ENCODE measurements at regions not wholly inside any gene's neighbourhood (a gene's known extent, or its start where the extent isn't known, plus 50 kb on each side); places are given as distances from the start of the nearest gene placed in this dataset.
"Not testable (repeated sequence)": the region's sequence is repeated elsewhere in the genome, so short reads cannot be mapped to it uniquely, and the experiment has no call there.

DNA sequence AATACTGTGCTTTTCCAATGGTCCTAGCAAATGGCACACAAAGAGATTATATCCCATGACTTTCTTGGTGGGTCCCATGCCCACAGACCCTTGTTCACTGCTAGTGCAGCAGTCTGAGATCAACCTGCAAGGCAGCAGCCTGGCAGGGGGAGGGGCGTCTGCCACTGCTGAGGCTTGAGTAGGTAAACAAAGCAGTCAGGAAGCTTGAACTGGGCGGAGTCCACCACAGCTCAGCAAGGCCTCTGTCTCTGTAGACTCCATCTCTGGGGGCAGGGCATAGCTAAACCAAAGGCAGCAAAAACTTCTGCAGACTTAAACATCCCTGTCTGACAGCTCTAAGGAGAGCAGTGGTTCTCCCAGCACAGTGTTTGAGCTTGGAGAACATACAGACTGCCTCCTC is 82.9 kb downstream of the ZNF737 start:
- DNase-seq (ENCODE audit: low spot score) = no peak

DNA sequence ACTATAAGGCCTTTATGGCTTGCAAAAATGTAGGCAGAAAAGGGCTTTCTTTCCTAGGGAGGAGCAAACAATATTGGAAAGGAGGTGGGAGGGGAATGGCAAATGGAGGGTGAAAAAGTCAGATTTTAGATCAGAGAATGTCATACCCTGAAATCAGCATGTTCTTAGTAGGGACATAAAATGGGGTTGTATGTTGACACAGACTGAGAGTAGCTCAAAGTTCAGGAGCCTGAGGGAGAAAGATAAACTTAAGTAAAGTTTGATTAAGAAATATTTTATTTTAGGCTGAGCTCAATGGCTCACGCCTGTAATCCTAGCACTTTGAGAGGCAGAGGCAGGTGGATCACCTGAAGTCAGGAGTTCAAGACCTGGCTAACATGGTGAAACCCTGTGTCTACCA is 83.8 kb downstream of the ZNF737 start:
- no peak for DNase-seq (ENCODE audit: low spot score)

DNA sequence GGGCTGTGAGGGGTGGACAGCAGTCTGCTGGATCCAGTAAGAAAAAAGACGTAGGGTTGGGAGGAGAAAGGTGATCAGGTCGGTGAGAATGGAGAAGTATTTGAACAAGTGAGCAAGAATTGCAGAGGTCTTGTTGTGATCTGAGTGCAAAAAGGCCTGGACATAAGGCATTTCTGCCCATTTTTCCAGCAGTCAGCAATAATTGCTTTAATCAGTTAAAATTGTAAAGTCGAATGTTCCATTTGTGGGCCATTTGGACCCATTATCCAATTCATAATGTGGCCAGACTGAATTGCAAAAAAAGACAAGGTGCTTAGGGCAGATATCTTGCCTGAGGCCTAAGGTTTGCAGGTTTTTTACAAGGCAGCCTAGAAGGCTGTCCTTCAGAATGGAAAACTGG is 86.1 kb downstream of the ZNF737 start:
- no peak for DNase-seq (ENCODE audit: low spot score)

DNA sequence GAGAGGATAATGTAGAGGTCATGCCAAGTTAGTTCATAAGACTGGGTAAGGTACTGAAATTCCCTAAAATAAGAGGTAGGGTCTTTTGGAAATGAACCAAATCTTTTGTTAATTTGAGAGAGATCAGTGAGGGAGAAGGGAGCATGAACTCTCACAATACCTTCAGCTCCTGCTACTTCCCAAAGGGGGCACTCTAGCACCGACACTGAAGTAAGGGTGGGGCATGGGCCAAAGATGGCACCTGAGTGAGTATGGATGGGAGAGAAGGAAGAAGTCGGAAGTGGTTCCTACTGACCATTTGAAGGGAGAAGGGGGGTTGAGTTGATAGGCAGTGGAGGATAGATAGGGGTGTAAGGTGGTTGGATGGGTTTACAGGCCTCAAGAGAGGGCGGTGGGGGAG is 86.6 kb downstream of the ZNF737 start:
- DNase-seq (ENCODE audit: low spot score) = no peak

DNA sequence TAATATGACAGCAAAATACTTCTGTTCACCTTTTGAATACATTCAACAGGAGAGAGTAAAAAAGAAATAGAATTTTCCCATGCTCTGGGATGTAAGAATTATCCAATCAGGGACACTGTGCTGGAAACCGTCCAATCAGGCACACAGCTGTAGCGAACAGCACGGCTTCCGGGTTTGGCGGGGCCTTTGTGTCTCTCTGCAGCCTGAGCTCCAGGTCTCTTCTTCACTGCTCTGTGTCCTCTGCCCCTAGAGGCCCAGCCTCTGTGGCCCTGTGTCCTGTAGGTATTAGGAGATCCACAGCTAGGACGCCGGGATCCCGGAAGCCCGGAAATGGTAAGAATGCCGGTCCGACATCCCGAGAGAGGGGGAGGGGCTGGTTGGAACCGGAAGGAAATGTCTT is 92.7 kb downstream of the ZNF737 start:
- DNase-seq (ENCODE audit: low spot score) = no peak

DNA sequence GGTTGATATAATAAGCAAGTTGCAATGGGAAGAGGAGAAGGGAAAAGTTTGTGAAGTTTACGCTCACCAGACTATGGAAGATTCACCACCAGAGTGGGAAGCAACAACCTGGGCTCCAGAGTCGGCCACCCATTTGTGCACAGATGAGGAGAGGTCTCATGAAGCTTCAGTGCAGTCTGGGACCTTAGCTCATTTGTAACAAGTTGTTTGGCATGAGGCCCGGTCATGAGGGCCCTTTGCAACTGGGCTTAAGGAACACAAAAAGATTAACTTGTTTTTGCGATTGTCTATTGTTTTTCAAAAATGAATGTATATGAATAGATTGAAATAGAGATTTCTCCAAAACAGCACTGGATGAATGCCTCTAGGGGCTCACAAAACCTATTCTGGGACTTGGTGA is 94.2 kb downstream of the ZNF737 start:
- no peak for DNase-seq (ENCODE audit: low spot score)

DNA sequence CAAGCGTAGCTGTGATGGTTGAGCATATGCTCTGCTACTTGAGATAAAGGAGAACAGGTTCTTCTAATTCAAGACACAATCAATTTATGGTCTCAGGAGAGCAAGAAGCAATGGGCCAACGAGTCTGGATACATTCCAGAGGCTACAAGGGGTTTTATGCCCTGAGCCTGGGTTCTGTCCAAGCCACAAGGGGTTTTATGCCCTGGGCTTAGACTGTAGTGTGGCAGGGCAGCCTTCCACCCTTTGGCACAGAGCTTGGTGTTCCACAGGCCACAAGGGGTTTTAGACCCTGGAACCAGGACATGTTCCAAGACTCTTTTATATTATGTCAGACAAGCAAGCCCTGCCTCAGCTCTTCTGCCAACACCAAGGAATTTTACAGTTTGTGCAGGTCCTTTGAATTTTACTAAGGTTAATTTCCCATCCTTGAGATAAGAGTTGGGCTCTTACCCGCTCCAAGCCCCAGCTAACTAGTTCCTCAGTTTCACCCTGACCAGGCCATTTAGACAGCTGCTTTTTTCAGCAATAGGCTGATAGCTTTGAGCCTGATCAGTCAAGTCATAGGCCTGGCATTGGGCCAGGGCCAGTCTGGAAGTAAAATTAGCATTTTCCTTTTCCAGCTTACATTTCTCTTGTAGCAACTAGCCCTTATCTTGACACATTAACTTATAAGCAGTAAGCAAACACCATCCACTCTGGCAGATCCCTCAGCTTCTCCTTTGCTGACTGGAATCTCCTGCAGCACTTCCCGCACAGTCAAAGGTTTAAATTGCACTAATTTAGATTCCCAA is 95.0 kb downstream of the ZNF737 start:
- DNase-seq (ENCODE audit: low spot score) = no peak

DNA sequence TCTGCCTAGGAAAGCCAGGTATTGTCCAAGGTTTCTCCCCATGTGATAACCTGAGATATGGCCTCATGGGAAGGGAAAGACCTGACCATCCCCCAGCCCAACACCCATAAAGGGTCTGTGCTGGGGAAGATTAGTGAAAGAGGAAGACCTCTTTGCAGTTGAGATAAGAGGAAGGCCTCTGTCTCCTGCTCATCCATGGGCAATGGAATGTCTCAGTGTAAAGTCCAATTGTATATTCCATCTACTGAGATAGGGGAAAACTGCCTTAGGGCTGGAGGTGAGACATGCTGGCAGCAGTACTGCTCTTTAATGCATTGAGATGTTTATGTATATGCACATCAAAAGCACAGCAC is 99.0 kb downstream of the ZNF737 start:
- DNase-seq (ENCODE audit: low spot score) = not testable (repeated sequence)

DNA sequence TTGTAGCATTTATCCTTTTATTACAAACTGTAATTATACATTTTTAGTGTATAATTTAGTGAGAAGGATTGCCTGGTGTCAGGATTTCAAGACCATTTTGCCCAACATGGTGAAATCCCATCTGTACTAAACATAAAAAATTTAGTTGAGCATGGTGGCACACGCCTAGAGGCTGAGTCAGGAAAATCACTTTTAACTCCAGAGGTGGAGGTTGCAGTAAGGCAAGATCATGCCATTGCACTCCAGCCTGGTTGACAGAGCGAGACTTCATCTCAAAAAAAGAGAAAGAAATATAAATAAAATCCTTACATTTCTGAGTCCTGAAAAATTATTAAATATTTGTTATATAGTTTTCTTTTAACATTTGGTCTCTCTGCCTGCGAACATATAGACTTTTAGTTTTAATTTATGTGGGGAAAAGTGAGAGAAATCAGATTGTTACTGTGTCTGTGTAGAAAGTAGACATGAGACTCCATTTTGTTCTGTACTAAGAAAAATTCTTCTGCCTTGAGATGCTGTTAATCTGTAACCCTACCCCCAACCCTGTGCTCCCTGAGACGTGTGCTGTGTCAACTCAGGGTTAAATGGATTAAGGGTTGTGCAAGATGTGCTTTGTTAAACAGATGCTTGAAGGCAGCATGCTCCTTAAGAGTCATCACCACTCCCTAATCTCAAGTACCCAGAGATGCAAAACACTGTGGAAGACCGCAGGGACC is 99.5 kb downstream of the ZNF737 start:
- DNase-seq (ENCODE audit: low spot score) = not testable (repeated sequence)

DNA sequence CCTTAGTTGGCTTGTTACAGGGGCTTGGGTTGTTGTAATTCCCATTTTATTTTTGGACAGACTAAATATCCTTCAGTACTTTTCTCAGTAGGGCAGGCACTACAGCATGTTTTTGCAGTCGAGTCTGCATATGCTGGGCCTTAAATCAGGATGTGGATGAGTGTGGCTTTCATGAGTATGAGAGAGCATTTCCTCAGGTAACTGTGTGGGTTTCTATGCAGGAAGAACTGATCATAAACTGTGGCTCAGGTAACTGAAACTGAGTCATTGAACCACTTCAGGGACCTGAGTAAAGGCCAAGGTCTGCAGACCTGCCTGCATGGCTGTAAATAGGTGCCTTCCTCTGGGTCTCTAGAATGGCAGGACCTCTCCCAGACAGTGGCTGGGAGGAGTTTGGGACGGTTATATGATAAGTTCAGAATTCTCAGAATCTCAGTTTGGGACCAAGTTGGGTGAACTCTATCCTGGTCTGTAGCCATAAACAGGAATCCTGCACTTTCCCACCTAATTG is 112.1 kb downstream of the ZNF737 start:
- no peak for DNase-seq (ENCODE audit: low spot score)

DNA sequence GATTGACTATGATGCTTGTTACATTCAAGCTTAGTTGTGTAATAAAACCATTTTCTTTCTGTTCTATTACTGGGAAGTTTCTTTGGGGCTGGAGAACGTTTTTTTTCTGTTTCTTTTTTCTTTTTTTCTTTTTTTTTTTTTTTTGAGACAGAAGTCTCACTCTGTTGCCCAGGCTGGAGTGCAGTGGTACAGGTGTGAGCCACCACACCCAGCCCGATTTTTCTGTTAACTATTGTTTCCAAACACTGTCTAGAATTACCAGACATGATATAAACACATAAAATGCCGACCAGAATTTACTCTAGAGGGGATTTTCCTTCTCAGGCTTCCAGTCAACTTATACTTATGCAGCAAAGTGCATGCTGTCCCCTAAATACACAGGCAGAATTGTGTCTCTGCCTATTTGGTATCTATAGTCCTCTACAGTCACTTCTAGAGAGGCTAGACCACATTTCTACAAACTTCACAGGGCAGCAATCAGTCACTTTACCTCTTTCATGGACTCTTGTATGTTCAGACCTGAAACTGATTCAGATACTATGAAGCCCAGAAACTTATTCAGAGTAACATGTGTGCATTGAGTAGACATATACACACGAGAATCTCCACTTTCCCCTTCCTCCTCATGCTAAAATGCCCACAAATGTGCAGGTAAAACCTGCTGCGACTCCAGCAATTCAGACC is 121.2 kb downstream of the ZNF737 start:
- DNase-seq (ENCODE audit: low spot score) = no peak

DNA sequence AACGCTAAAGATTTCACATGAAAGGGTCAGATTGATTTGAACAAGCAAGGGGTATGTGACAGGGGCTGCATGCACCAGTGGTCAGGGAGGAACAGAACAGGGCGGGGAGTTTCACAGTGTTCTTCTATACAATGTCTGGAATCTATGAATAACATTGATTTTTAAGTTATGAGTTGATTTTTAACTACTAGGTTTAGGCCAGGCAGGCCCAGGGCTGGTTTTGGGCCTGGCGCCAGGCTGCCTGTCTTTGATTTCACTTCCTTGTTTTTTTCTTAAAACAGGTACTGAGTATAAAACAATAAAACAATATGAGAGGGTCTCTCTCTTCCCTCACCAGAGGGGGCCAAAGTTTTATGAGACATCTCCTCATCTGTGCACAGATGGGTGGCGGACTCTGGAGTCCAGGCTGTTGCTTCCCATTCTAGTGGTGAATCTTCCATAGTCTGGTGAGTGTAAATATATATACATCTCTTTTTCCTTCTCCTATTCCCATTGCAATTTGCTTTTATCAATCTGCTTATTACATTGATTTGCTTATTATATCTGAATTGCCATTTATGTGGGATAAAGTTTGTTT is 133.2 kb downstream of the ZNF737 start:
- DNase-seq (ENCODE audit: low spot score) = not testable (repeated sequence)

DNA sequence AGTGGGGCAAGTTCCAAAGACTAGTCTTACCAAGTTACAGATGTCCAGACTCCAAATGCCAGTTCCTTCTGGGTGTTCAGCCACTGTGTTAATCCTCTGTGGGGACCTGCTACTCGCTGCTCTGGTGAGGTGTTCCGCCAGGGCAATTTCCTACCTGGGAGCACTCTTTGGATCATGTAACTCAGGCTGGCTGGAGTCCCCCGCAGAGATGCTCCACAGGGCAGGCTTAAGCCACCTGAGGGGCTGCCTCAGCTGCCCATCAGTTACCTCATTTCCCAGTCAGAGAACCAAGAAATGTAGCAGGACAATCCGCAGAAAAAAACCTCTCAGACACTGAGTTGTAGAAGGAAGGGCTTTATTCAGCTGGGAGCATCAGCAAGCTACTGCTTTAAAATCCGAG is 133.8 kb downstream of the ZNF737 start:
- DNase-seq (ENCODE audit: low spot score) = no peak

DNA sequence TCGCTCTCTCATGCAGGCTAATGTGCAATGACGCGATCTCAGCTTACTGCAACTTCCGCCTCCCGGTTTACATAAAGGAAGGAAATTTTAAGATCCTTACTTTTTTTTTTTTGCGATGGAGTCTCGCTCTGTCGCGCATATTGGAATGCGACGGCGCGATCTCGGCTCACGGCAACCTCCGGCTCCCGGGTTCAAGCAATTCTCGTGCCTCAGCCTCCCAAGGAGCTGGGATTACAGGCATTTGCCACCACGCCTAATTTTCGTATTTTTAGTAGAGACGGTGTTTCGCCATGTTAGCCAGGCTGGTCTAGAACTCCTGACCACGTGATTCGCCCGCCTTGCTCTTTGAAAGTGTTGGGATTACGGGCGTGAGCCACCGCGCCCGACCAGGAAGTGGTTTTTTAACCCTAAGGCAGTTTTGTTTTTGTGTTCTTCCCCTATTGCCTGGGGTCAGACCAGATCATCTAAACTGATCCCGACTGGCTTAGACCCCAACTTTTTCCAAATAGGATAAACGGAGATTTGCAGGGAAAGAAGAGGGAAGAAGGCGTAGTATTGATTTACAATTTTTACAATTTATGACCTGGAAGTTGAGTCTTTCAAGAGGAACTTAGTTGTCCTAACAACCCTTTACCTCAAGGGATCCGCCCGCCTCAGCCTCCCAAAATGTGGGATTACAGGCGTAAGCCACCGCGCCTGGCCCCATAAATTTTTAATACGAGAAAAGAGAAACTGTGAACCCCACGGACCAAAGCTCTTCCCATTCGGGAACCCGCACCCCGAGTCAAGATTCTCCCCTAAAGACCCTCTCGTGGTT is 142.0 kb downstream of the ZNF737 start:
- DNase-seq (ENCODE audit: low spot score) = peak; percentile 62

DNA sequence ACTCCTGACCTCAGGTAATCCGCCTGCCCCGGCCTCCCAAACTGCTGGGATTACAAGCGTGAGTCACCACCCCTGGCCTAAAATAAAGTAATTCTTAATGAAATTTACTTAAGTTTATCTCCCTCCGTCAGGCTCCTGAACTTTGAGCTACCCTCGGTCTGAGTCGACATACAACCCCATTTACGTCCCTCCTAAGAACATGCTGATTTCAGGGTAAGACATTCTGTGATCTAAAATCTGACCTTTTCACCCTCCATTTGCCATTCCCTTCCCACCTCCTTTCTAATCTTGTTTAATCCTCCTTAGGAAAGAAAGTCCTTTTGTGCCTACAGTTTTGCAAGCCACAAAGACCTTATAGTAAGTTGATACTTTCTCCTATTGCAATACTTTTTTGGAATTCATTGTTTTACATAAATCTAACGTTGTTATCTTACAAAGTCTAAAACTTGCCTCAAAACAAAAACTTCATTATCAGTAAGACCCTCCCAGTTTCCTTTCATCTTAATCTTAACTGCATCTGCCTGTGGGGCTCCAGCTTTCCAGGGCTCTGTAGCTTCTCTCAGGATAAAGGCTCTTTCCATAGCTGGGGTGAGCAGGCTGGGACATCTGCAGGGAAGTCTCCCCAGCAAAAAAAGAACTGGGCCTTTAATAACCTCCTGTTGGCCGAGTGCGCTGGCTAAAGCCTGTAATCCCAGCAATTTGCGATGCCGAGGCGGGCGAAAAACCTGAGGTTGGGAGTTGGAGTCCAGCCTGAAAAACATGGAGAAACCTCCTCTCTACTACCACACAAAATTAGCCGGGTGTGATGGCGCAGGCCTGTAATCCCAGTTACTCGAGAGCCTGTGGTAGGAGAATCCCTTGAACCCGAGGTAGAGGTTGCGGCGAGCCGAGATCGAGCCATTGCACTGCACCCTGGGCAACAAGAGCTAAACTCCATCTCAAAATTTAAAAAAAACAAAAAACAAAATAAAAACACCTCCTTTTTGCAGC is 143.1 kb downstream of the ZNF737 start:
- DNase-seq (ENCODE audit: low spot score) = peak; percentile 16

DNA sequence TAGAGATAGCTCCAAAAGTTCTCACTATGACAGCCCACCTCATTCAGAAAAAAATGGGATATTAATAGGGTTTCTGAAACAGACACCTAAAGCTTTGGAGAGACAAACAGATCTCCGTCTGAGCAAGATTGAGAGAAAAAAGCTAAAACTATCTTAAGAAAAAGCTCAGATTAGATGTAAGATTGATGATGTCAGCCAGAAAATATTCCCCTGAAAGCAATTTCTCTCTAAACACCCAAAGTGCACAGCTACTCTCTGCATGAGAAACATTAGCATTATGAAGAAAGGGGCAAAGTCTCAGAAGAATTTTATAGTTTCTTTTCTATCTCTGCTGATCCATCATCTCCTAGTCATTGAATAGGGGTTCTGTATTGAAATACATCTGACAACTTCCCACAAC is 148.9 kb downstream of the ZNF737 start:
- peak; percentile 15 for DNase-seq (ENCODE audit: low spot score)

DNA sequence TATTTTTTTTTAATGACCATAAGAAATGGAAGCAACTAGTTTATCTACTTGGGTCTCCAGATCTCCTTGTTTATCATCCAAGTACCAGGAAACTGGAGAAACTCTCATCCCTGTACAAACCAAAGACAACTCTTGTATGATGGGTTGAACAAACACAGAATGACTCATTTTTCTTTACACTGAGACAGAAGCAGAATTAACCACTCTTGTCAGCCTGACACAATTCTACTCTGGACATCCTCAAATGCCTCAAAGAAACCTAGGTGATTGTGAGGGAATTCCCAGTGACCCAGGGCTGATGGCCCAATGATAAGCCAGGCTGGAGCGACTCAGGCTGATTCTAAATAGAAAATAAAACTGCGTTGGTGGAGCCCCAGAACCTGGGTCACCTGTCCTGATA is 151.5 kb downstream of the ZNF737 start:
- DNase-seq (ENCODE audit: low spot score) = no peak

DNA sequence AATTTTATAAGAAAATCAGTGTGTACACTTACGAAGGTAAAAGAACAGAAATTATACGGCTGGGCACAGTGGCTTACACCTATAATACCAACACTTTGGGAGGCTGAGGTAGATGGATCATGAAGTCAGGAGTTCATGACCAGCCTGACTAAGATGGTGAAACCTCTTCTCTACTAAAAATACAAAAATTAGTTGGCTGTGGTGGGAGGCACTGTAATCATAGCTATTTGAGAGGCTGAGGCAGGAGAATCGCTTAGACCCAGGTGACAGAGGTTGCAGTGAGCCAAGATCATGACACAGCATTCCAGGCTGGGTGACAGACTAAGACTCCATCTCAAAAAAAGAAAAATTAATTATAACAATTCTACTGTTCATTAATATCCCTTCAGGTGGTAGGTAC is 151.9 kb downstream of the ZNF737 start:
- no peak for DNase-seq (ENCODE audit: low spot score)

DNA sequence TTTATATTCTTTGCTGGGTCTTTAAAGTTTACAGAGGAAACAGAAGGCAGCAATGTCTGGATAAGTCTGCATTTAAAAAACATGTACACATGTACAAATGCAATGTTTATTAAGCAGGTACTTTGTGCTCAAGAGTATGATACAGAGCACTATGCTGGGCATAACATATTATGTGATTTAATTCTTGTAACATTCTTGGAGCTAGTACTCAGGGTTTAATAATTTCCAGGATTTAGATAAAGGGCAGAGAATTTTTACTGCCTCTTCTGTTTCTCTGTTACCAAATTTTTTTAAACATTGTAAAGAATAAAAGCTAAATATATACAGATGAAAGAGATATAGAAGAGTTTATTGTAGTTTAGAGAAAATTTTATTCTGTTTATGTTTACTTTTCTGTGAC is 152.7 kb downstream of the ZNF737 start:
- no peak for DNase-seq (ENCODE audit: low spot score)

DNA sequence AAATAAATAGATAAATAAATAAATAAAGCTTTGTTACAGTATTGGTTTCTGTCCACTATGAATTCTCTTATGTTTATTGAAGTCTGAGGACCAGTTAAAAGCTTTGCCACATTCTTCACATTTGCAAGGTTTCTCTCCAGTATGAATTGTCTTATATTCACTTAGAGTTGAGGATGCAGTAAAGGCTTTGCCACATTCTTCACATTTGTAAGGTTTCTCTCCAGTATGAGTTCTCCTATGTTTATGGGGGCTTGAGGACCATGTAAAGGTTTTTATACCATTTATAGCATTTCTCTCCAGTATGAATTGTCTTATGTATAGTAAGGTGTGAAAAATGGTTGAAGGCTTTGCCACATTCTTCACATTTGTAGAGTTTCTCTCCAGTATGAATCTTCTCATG is 168.3 kb downstream of the ZNF737 start:
- no peak for DNase-seq (ENCODE audit: low spot score)

All from putamen (tissue), 1 donor.